H1 (cell line): ENCODE measurements at regions not wholly inside any gene's neighbourhood (a gene's known extent, or its start where the extent isn't known, plus 50 kb on each side); places are given as distances from the start of the nearest gene placed in this dataset.

ENCODE experiments used
- CTCF ChIA-PET: fragments of 300-600 bp; sonication (Branson Sonifier 250); formaldehyde crosslinking; loops from one replicate; lab custom pipeline; 2021; ENCODE audit not compliant: partially characterized antibody; lab: Charles Lee
- POLR2A ChIA-PET: fragments of 300-600 bp; sonication (Branson Sonifier 250); formaldehyde crosslinking; loops from one replicate; lab custom pipeline; 2021; ENCODE audit warnings: inconsistent platforms; ENCODE audit not compliant: partially characterized antibody; lab: Charles Lee
- DNase-seq, 2 experiments: peaks; one replicate each; pipeline versions ENCODE4 v3.0.0 to v3.0.0-alpha.2; 2010 to 2022; ENCODE audit warnings: low spot score in 2 of 2, low read depth in 1 of 2, mixed read lengths in 1 of 2
- FAIRE-seq: peaks from 2 replicates; lab custom pipeline; 2011; peaks lifted over from hg19 to GRCh38; lab: Jason Lieb, UNC
- H2AFZ ChIP-seq: 2 replicates; pipeline ENCODE4 v1.8.1; 2012; ENCODE audit warnings: low read length, inconsistent platforms
- H2AK5ac ChIP-seq: 2 replicates; pipeline ENCODE4 v1.6.1; 2013; ENCODE audit warnings: low read depth, low read length
- H2BK120ac ChIP-seq: replicated peaks from 2 replicates; pipeline ENCODE3; 2013; ENCODE audit warnings: low read depth, low read length, inconsistent platforms
- H2BK12ac ChIP-seq: 2 replicates; pipeline ENCODE4 v1.6.1; 2013; ENCODE audit warnings: low read depth, low read length
- H2BK15ac ChIP-seq: 2 replicates; pipeline ENCODE4 v1.6.1; 2013; ENCODE audit warnings: low read length
- H2BK20ac ChIP-seq: 2 replicates; pipeline ENCODE4 v1.6.1; 2013; ENCODE audit warnings: low read length
- H2BK5ac ChIP-seq: 2 replicates; pipeline ENCODE4 v1.6.1; 2013; ENCODE audit warnings: low read depth, low read length
- H3K14ac ChIP-seq: 2 replicates; pipeline ENCODE4 v1.6.1; 2013; ENCODE audit warnings: inconsistent platforms; ENCODE audit not compliant: insufficient read length
- H3K18ac ChIP-seq: 2 replicates; pipeline ENCODE4 v1.6.1; 2013; ENCODE audit warnings: low read length; ENCODE audit errors: extremely low read depth
- H3K23ac ChIP-seq: 2 replicates; pipeline ENCODE4 v1.6.1; 2013; ENCODE audit warnings: inconsistent platforms; ENCODE audit not compliant: insufficient read length
- H3K23me2 ChIP-seq: 2 replicates; pipeline ENCODE4 v1.6.1; 2013; ENCODE audit warnings: low read depth, low read length
- H3K27ac ChIP-seq: 2 replicates; pipeline ENCODE4 v1.6.1; 2011; ENCODE audit warnings: low read depth, low read length, inconsistent platforms
- H3K27me3 ChIP-seq, 4 experiments: replicated peaks in 1 of 4; 1 replicate in 1 of 4; 2 replicates in 3 of 4; pipeline versions ENCODE4 v1.6.1 to v1.8.1; 2011 to 2013; ENCODE audit warnings: low read length in 3 of 4, mild to moderate bottlenecking in 3 of 4, inconsistent platforms in 2 of 4, mixed read lengths in 2 of 4, moderate library complexity in 1 of 4; ENCODE audit not compliant: control insufficient read depth in 3 of 4, insufficient read depth in 3 of 4; ENCODE audit errors: extremely low read depth in 1 of 4
- H3K36me3 ChIP-seq, 4 experiments: 2 replicates each; pipeline versions ENCODE4 v1.6.1 to v1.8.1; 2011 to 2013; ENCODE audit warnings: mild to moderate bottlenecking in 4 of 4, low read length in 3 of 4, moderate library complexity in 2 of 4, control low read depth in 1 of 4, inconsistent platforms in 1 of 4; ENCODE audit not compliant: insufficient read depth in 4 of 4, control insufficient read depth in 2 of 4
- H3K4ac ChIP-seq: replicated peaks from 2 replicates; pipeline ENCODE3; 2013; ENCODE audit warnings: low read length, low read depth, mixed read lengths, inconsistent platforms; ENCODE audit not compliant: insufficient read length
- H3K4me1 ChIP-seq, 4 experiments: replicated peaks in 1 of 4; 1 replicate in 1 of 4; 2 replicates in 3 of 4; pipeline versions ENCODE4 v1.6.1 to v1.8.1; 2011 to 2013; ENCODE audit warnings: low read length in 3 of 4, inconsistent platforms in 2 of 4, mixed read lengths in 1 of 4; ENCODE audit not compliant: insufficient read depth in 4 of 4, control insufficient read depth in 3 of 4
- H3K4me2 ChIP-seq, 2 experiments: 2 replicates each; pipeline versions ENCODE4 v1.6.1 to v1.8.1; 2011 to 2013; ENCODE audit warnings: low read depth in 2 of 2, low read length in 2 of 2, control low read depth in 1 of 2, inconsistent platforms in 1 of 2, mild to moderate bottlenecking in 1 of 2; ENCODE audit not compliant: insufficient read depth in 1 of 2
- H3K4me3 ChIP-seq, 4 experiments: fragments of 200-600, 300-600 bp in 1 of 4; sonication (generic), shearing (Covaris generic), sonication (Bioruptor Twin) in 1 of 4; 2 replicates each; pipeline versions ENCODE4 v1.5.1 to v1.8.1; 2011 to 2016; ENCODE audit warnings: low read length in 4 of 4, low read depth in 3 of 4, control low read depth in 2 of 4, inconsistent platforms in 2 of 4, mild to moderate bottlenecking in 2 of 4, mixed read lengths in 1 of 4, moderate library complexity in 1 of 4; ENCODE audit not compliant: insufficient read depth in 2 of 4; ENCODE audit errors: extremely low read depth in 1 of 4
- H3K56ac ChIP-seq: replicated peaks from 2 replicates; pipeline ENCODE3; 2013; ENCODE audit warnings: low read depth, mild to moderate bottlenecking, mixed read lengths, low read length, inconsistent platforms; ENCODE audit not compliant: insufficient read length
- H3K79me1 ChIP-seq: 2 replicates; pipeline ENCODE4 v1.6.1; 2013; ENCODE audit warnings: low read depth, low read length, control low read depth
- H3K79me2 ChIP-seq, 2 experiments: 2 replicates each; pipeline versions ENCODE4 v1.6.1 to v1.8.1; 2012 to 2013; ENCODE audit warnings: low read length in 2 of 2, mild to moderate bottlenecking in 2 of 2, inconsistent platforms in 1 of 2; ENCODE audit not compliant: insufficient read depth in 2 of 2, control insufficient read depth in 1 of 2
- H3K9ac ChIP-seq, 4 experiments: replicated peaks in 1 of 4; 1 replicate in 1 of 4; 2 replicates in 3 of 4; pipeline versions ENCODE4 v1.6.1 to v1.8.1; 2011 to 2013; ENCODE audit warnings: low read depth in 3 of 4, low read length in 3 of 4, control low read depth in 2 of 4, mild to moderate bottlenecking in 2 of 4, moderate library complexity in 2 of 4, inconsistent platforms in 1 of 4; ENCODE audit errors: extremely low read depth in 1 of 4
- H3K9me3 ChIP-seq, 2 experiments: 2 replicates each; pipeline versions ENCODE4 v1.6.1 to v1.8.1; 2012 to 2013; ENCODE audit warnings: mild to moderate bottlenecking in 2 of 2, moderate library complexity in 2 of 2, control low read depth in 1 of 2, inconsistent platforms in 1 of 2, low read depth in 1 of 2, low read length in 1 of 2, mixed read lengths in 1 of 2; ENCODE audit not compliant: insufficient read depth in 2 of 2
- H4K20me1 ChIP-seq, 2 experiments: replicated peaks in 1 of 2; 2 replicates each; pipeline versions ENCODE3 to v1.8.1; 2011 to 2013; ENCODE audit warnings: inconsistent platforms in 2 of 2, low read length in 2 of 2, mild to moderate bottlenecking in 1 of 2; ENCODE audit not compliant: insufficient read depth in 2 of 2, control insufficient read depth in 1 of 2
- H4K5ac ChIP-seq: 2 replicates; pipeline ENCODE4 v1.6.1; 2013; ENCODE audit warnings: low read length, low read depth, mixed read lengths, inconsistent platforms; ENCODE audit not compliant: insufficient read length
- H4K8ac ChIP-seq: 2 replicates; pipeline ENCODE4 v1.8.0; 2013; ENCODE audit warnings: mild to moderate bottlenecking, moderate library complexity, low read length, inconsistent platforms; ENCODE audit not compliant: insufficient read depth; ENCODE audit errors: extremely low read depth
- H4K91ac ChIP-seq: replicated peaks from 2 replicates; pipeline ENCODE3; 2013; ENCODE audit warnings: low read length, mixed read lengths, inconsistent platforms; ENCODE audit not compliant: insufficient read length
- BRCA1 ChIP-seq: IDR thresholded peaks from 2 replicates; pipeline ENCODE4 v1.6.1; 2012; ENCODE audit warnings: low read depth, low read length, improper control_type of control experiment
- KDM5A ChIP-seq: fragments of 200-600 bp; IDR thresholded peaks from 2 replicates; pipeline ENCODE4 v1.7.1; 2012; ENCODE audit warnings: mild to moderate bottlenecking, low read length, inconsistent platforms, mixed read lengths
- ZNF274 ChIP-seq: IDR thresholded peaks from 2 replicates; pipeline ENCODE4 v1.7.0; 2012; ENCODE audit warnings: low read length, borderline replicate concordance; ENCODE audit errors: extremely low read depth
- WGBS, 2 experiments: shearing (Covaris generic) in 1 of 2; methylation state at CpG; one replicate each; pipeline versions ENCODE4 v1.1.6 to v1.1.7; 2013 to 2015; ENCODE audit warnings: low lambda C conversion rate in 2 of 2, mixed read lengths in 2 of 2, inconsistent platforms in 1 of 2, low coverage in 1 of 2, missing lambda C conversion rate in 1 of 2; ENCODE audit not compliant: insufficient replicate concordance in 2 of 2, insufficient coverage in 1 of 2, insufficient read length in 1 of 2; ENCODE audit errors: extremely low coverage in 1 of 2, missing lambda C conversion rate in 1 of 2; 5-methylcytosine and 5-hydroxymethylcytosine counted together

DNA sequence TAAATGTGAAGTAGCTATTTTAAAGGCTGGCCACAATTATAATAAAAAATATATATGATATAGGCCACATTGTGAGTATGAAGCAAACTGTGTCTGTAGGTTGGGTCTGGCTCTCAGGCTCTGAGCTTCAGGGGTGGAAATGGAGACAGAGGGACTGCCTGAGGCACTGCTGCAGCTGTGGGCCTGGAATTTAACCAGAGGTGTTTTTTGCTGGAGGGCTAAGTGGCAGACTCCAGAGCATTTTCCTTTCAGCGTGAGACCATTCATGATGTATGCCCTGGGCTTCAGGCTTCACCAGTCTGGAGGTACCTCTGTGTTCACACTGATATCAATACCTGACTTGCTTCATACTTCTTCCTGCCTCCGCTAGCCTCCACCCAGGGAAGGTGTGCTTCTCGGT, 64.9 kb upstream of the IL12B start:
- Histone ChIP-seq H3K23me2 (no peaks in the 10 kb centered on the region), H4K5ac (no peak overlapping the region), H3K4ac (no peak overlapping the region), H3K18ac (no peak overlapping the region), H4K91ac (no peak overlapping the region), H3K14ac (no peak overlapping the region), H3K4me2 (no peak overlapping the region), H2BK12ac (no peak overlapping the region), H3K9me3 (no peaks in the 10 kb centered on the region), H4K8ac (no peak overlapping the region), H3K79me2 (no peaks in the 10 kb centered on the region), H2AFZ (no peak overlapping the region), H2AK5ac (no peak overlapping the region), H3K4me3 (no peak overlapping the region), H3K27ac (no peak overlapping the region), H4K20me1 (no peaks in the 10 kb centered on the region), H3K56ac (no peak overlapping the region), H3K23ac (no peak overlapping the region), H2BK20ac (no peak overlapping the region), H2BK5ac (no peak overlapping the region), H2BK15ac (no peak overlapping the region), H3K4me1 (no peaks in the 10 kb centered on the region), H3K36me3 (no peaks in the 10 kb centered on the region), H3K27me3 (no peaks in the 10 kb centered on the region), H2BK120ac (no peak overlapping the region), H3K9ac (no peak overlapping the region), H3K79me1 (no peaks in the 10 kb centered on the region)
- WGBS, 2 experiments, result 91% methylated on average over 3 of the region's 3 CpGs; no CpG with 5 or more reads in 1 of the 2 experiments
- ChIA-PET POLR2A (no interaction called here), CTCF (no interaction called here)
- TF ChIP-seq ZNF274 (no peak), BRCA1 (no peak), KDM5A (no peak)
- no peak for DNase-seq
- no peak for FAIRE-seq
